ENCODE measurements at regions not wholly inside any gene's neighbourhood (a gene's known extent, or its start where the extent isn't known, plus 50 kb on each side); places are given as distances from the start of the nearest gene placed in this dataset.

- TF ChIP-seq ZNF274 (IDR thresholded peaks at IDR 0.05; ENCODE audit: low read depth, low read length) (no peak), REST (IDR thresholded peaks at IDR 0.05; ENCODE audit: low read depth) (no peak), SP1 (IDR thresholded peaks at IDR 0.05; ENCODE audit: low read depth) (no peak), CEBPB (IDR thresholded peaks at IDR 0.05; ENCODE audit: low read depth) (no peak), POLR2AphosphoS5 (IDR thresholded peaks at IDR 0.05; ENCODE audit: low read depth, low read length) (no peak), CTCF (IDR thresholded peaks at IDR 0.05 in 2 of 3, conservative IDR thresholded peaks at IDR 0.05 in 1 of 3; ENCODE audit: borderline replicate concordance in 1 of 3, insufficient read depth in 1 of 3, low read depth in 2 of 3, low read length in 2 of 3) (no peak), EZH2 (IDR thresholded peaks at IDR 0.05) (no peak), RAD21 (IDR thresholded peaks at IDR 0.05; ENCODE audit: low read depth) (no peak), EZH2phosphoT487 (IDR thresholded peaks at IDR 0.05; ENCODE audit: borderline replicate concordance) (no peak), MAX (IDR thresholded peaks at IDR 0.05) (no peak)
Observed at GRCh38 chr4:181219783-181220416, 1023.3 kb upstream of the TENM3 start.

All from HCT116 (cell line).